ENCODE measurements at regions not wholly inside any gene's neighbourhood (a gene's known extent, or its start where the extent isn't known, plus 50 kb on each side); places are given as distances from the start of the nearest gene placed in this dataset.
"Not testable (repeated sequence)": the region's sequence is repeated elsewhere in the genome, so short reads cannot be mapped to it uniquely, and the experiment has no call there.

DNA sequence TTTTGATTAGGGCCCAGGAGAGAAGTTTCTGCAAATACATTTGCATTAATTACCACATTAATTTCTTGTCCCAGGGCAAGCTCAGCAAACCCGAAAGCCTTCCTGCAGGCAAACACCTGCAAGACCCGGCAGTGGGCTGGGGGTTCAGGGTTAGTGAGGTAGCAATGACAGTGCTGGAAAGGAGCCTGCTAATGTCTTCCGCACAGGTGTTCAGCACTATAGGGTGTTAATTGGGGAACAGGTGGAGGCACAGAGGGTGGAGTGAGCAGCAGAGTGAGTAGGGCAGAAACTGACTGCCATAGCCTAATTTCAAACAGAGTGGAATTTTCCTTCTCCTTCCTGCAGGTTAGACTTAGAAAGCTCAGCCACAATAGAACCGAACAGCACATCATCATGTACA lies 50.9 kb upstream of the UBASH3B start:
- no peak for DNase-seq

DNA sequence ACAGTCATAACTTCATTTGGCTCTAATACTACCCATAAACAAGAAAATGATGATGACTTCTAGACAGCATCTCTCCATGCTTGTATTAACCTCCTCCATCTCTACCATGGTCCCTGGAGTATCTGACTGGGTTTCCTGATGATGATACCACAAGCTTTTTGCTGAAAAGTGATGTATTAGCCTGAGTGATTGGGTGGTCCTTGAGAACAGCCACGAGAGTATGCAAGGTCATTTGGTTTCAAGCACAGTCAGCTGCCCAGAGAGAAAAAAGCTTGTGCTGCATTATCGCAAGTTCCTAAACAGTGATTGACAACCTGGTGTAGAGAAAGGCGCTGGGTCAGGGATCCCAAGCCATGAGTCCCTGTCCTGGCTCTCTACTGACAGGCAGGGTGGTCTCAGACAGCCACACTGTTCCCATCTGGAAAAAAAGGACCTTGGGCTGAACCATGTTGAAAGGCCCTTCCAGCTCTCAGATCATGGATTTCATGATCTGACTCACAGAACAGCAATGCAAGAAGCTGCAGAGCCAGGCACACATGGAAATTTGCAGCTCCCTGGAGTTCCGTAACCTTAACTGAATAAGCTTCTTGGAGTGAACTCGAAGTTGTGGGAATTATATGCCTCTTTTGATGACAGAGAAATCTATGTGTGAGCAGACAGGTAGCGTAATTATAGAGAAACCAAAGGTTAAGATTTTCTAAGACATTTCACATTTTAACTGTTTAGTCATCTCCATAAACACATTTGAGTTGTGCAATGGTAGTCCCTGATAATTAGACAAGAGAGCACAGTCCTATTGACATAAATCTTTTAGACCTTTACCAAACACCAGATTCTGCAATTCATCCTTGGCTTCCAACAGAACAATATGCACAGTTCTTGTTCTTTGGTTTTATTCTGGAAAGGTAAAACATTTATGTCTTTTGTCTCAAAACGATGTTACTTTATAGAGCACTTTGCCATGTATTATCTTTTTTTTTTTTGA lies 54.1 kb upstream of the UBASH3B start:
- no peak for DNase-seq

DNA sequence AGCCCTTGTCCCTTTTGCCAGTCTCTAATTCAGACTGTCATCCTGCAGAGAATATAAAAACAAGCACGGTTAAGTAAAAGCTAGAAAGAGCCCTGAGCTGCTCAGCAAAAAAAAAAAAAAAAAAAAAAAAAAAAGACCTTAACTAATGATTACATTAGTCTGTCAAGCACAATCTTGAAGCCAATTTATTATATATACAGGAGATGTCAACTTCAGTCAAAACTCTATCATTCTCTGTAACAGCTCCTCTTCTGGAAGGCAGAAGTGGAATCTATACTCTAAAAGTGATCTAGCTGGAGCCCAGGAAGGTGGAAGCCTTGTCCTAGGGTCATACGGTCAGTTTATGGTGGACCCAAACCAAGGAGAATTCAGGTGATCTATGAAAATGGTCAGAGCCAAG lies 55.2 kb upstream of the UBASH3B start:
- DNase-seq: no peak

DNA sequence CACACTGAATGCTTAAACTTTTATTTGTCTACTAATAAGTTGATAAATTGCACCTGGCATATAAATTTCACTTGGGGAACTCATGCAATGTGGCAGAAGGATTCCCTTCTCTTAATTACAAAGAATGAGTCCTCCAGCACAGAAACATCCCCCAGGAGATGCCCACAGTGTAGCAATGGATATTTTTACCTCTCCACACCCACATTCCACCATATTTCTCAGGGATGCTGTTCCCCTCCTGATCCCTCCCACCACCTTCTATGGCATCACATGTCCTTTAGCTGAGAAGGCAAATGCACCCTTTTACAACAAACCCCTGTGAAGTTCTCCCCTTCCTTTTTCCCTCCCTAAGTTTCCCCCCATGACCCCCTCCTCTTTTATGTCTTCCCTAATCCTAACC lies 56.1 kb upstream of the UBASH3B start:
- no peak for DNase-seq

DNA sequence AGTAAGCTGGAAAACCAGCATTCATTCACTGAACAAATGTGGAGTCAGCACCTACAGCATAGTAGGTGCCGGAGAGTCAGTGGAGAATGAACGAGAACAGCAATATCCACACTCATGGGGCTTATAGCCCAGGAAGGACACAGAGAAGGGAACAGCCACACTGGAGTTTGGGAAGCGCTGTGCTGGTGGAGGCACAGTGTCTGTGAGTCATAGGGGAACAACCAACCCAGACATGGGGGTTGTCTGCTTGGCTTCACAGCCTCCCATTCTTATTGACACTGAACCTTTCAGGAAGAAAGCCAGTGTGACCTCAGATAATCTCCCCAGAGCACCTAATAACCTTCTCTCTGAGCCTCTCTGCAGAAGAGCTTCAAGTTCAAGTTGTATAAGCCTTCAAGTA lies 56.6 kb upstream of the UBASH3B start:
- DNase-seq: no peak

DNA sequence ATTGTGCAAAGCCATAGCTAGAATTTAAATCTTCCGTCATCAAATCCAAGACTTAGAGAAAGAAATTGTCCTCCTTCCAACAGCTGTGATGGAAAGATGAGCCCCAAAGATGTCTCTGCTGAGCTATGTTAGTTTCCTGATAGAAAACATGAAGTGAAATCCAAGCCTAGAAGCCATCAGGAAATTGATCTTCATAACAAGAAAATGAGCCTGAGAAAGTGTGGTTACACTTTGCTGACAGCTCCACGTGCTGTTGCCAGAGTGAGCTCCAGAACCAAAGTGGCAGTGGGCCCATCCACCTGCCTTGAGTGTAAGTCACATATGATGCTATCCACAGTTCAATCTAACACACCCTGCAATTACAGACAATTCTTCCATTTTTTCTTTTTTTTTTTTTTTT lies 58.0 kb upstream of the UBASH3B start:
- no peak for DNase-seq

DNA sequence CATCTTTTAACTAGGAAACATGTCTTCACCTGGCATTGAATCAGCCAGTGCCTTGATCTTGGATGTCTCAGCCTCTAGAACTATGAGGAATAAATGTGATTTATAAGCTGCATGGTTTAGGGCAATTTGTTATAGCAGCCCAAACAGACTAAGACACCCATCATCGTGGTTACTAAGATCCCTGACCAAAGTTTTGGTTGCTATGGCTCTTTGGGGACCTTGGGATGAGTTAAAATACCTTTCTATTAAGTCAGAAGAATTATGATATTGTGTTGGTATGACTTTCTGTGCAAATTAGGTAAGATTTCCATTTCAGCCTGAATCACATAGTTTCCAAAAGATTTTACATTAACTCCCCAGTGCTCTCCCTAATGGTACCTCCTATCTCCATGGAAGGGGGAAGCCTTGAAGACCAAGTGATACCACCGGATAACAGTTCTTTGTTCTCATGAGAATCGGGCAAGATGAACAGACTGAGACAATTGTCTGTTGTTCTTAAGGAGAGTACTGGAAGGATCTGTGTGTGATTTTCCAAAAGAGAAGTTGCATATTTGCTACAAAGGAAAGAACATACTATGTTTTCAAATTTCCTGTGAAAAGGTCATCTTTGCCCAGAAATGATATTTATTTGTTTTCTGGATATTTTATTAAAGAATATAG lies 60.4 kb upstream of the UBASH3B start:
- no peak for DNase-seq

DNA sequence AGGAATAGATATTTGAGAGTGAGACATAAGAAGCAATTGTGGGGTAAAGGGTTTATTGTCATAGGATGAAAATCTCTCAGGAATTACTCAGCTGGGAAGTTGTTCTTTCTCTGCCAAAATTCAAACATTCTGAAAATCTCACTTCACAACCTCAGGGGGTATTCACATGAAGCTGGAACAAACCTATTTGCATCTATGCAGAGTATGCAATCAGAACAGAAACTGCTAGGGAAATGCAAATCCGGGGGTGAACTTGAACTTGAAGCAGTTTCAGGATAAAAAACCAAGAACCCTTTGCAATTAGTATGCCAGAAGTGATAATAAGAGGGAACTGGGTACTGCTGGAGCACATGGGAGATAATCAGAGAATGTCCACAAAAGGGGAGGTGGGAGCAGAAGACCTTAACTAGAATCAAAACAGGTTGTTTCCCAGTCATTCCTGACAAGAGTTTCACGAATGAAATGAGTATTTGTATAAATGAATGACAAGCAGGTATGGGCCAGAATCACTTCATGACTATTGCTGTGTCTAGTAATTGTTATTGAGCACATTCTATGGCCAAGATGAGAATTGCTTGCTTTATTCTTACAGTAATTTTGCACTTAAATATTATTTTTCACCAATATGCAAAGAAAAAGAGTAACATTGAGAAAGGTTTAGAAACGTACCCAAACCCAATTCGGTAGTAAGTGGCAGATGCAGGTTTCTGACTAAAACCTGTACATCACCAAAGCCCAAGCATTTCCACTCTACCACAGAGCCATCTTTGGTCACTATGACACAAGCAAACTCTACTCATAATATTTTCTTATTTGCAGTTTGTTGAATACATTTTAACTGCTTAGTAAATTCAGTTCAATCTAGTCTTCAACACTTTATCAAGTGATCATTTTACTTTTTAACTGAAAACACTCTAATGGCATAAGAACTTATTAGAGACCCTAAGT lies 61.8 kb upstream of the UBASH3B start:
- no peak for DNase-seq

DNA sequence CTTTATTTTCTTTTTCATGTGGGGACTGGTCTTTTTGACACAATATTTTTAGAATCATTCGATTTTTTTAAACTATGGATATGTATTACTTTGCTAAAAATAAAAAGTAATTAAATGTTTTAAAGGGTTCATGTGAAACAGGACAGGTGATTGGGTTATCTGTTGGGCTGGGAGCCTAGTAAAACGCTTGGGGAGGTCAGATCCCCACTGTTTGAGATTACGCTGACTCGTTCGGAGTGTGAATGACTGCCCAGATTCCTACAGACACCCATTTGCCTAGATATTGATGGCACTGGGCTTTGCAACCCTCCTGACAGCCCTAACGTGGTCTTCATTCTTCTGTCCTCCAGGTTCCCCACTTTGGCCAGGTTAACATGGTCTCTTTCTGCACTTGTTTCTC lies 62.9 kb upstream of the UBASH3B start:
- no peak for DNase-seq

DNA sequence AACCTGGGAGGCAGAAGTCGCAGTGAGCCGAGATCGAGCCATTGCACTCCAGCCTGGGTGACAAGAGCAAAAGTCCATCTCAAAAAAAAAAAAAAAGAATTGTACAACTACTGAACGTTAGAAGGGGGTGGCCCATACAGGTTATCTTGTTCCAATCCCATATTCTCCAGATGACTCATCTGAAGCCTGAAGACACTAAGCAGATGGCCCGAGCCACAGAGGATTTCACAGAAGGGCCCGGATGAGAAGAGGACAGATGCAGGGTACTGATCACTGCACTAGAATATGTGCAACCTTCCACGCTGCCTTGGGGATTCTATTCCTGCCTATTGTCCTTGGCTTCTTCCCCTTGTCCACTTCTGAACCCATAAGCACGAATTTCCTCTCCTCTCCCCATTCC lies 70.9 kb upstream of the UBASH3B start:
- no peak for DNase-seq

DNA sequence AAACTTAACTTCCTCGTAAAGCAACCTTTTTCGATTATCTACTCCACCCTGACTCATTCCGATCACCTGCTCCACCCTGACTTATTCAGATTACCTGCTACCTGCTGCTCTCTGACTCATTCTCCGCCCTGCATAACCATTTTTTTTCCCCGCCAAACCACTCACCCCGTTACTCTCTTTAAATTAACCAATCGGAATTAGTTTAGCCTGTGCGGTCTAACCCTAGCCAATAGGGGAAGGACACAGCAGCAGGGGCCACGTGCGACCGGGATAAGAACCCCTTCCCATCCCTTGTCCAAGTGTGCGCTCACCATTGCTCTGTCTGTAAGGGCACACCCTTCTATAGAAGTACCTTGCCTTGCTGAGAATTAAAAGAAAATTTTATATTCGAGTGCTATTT lies 75.5 kb upstream of the UBASH3B start:
- not testable (repeated sequence) for DNase-seq

DNA sequence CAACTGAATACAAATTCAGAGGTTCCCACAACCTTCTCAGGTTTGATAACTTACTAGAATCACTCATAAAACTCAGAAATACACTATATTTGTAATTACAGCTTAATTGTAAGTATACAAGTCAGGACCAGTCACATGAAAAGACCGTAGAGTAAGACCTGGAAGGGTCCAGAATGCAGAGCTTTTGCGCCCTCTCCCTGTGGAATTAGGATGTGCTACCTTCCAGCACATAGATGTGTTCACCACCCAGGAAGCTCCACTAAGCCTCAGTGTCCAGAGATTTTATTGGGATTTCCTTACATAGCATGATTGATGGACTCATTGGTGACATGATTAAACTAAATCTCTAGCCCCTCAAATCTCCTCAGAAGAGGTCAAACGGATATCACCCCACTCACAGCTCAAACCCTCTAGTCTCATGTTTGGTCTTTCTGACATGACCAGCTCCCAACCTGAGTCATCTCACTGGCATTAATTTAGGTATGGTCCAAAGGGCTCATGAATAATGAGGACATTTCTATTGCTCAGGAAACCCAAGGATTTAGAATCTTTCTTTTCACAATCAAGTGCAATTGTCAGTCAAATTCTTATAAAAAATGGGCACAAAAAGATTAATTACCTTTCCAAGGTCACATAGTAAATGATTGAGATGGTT lies 77.2 kb upstream of the UBASH3B start:
- DNase-seq: no peak

DNA sequence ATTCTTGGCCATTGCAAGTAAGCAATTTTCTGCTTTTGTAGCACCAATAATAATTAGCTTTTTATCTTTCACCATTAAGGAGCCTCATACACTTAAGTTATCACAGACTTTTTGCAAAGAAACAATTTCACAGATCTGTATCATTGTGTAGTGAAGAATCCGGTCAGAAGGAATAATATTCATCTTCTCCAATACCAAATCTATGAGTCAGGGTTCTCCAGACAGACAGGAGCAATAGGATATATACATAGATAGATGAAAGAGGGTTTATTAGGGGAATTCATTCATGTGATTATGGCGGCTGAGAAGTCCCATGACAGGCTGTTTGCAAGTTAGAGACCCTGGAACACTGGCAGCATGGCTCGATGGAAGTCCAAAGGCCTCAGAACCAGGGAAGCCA lies 82.9 kb upstream of the UBASH3B start:
- no peak for DNase-seq

DNA sequence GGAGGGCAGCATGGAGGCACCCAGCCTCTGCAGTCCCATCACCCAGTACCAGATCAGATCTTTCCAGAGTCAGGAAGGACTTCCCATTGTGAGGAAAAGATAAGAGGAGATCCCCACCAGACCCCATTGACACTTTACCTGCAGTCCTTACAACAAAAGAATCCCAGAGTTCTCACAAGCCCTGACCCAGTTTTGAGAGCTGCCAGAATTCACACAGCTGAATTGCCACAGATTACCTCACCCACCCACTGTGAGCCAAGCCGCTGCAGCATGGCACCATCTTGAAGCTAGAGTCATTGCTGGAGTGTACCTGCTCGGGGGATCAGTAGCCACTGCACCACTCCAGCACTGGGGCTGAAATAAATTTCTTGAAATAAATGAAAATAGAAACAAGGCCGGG lies 91.8 kb upstream of the UBASH3B start:
- DNase-seq: no peak

DNA sequence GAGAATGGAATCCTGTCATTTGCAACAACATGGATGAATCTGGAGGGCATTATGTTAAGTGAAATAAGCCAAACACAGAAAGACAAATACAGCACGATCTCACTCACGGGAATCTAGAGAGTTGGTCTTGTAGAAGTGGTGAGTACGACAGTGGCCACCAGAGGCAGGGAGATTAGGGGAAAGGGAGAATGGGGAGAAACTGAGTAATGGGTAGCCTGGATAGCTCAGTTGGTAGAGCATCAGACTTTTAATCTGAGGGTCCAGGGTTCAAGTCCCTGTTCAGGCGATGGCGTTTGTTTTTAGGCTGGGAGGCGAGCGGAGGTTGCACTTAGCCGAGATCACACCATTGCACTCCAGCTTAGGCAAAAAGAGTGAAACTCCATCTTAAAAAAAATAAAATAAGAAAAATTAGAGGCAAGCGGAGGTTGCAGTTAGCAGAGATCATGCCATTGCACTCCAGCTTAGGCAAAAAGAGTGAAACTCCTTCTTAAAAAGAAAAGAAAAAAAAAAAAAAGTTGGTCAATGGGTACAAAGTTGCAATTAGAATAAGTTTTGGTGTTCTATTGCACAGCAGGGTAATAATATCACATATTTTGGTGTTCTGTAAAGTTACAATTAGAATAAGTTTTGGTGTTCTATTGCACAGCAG lies 95.7 kb upstream of the UBASH3B start:
- DNase-seq: no peak

DNA sequence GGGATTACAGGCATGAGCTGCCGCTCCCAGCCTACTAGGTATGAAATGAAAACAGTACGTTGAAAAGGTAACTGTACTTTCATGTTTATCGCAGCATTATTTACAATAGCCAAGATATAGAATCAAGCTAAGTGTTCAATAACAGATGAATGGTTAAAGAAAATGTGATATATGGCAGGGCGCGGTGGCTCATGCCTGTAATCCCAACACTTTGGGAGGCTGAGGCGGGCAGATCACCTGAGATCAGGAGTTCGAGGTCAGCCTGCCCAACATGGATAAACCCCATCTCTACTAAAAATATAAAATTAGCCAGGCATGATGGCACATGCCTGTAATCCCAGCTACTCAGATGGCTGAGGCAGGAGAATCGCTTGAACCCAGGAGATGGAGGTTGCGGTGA lies 96.3 kb upstream of the UBASH3B start:
- not testable (repeated sequence) for DNase-seq

DNA sequence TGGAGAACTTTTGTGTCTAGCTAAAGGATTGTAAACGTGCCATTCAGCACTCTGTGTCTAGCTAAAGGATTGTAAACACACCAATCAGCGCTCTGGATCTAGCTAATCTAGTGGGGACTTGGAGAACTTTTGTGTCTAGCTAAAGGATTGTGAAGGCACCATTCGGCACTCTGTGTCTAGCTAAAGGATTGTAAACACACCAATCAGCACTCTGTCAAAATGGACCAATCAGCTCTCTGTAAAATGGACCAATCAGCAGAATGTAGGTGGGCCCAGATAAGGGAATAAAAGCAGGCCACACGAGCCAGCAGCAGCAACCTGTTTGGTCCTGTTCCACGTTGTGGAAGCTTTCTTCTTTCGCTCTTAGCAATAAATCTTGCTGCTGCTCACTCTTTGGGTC lies 98.4 kb upstream of the UBASH3B start:
- DNase-seq: not testable (repeated sequence)

DNA sequence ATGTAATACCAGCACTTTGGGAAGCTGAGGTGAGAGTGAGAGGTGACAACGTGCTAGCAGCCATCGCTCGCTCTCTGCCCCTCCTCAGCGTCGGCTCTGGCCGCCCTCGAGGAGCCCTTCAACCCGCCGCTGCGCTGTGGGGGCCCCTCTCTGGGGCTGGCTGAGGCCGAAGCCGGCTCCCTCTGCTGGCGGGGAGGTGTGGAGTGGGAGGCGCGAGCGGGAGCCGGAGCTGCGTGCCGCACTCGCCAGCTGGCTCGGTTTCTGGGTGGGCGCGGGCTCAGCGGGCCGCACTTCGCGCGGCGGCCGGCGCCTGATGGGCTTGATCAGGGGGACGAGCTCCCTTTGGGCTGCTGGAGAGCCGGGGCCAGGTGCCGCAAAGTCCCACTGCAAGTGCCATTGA lies 98.9 kb upstream of the UBASH3B start:
- no peak for DNase-seq

DNA sequence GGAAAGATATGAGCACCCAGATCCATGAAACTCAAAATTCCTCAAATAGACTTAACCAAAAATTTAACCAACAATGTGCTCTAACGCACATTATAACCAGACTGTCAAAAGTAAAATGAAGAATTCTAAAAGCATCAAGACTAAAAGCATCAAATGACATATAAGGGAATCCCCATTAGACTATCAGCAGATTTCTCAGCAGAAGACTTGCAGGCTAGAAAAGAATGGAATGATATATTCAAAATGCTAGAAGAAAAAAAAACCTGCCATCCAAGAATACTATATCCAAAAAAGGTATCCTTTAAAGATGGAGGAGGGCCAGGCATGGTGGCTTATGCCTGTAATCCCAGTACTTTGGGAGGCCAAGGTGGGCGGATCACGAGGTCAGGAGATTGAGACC lies 117.5 kb upstream of the UBASH3B start:
- no peak for DNase-seq

DNA sequence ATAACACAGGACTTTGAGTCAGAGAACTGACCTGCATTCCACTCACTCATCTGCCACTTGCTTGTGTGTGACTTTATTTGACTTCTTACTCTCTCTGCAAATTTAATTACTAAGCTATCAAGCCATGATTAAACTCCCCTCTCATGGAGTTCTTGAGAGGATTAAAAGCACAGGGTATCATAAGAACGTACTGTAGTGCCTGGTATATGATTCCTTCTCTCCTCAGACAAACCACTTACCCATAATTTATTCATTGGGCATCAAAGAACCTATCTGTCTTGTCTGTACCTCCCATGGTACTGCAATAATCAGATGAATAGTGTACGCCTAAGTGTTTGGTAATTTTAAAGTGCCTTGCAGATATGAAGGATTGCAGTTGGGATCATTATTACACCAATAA lies 130.6 kb upstream of the UBASH3B start:
- no peak for DNase-seq

DNA sequence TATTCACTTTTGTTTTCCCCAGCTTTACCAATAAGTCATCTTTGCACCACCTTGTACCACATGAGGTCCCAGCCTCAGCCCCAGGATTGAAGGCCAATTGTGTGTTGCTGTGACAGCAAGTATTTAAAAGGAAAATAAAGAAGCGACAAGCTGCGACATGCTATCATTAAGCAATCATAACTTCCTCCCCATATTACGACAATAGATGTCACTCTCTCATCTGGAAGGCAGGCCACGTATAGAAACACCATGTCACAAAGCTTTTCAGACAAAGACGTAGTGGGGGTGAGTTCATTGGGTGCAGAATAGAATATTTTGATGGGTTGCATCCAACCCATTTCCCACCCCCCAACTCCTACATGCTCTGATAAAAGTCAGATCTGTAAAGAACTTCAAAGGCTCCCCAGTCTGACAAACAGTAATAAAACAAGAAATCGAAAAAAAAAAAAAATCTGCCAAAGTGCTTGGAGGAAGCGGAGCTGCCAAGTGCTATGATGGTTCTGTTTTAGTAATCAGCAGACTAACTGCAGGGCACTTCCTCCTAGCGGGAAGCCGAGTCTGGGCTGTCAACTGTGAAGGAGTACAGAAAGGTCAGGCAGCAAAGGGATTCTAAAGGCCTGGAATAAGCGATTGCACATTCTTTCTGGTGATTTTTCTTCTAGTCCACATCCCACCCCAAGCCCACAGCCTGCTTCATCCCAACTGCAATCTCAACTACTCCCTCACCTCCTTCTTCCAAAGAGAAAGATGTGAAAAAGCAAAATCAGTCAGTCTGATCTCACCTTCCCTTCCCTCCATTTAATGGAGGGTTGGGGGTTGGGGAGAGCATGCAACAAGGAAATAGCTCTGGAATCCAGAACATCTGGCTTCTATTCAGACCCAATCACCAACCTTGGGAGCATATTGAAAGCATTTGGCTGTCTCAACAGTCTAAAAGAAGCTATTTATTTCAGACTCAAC lies 131.4 kb upstream of the UBASH3B start:
- peak; percentile 25 for DNase-seq
